G401 (cell line): ENCODE measurements at regions not wholly inside any gene's neighbourhood (a gene's known extent, or its start where the extent isn't known, plus 50 kb on each side); places are given as distances from the start of the nearest gene placed in this dataset.
"Not testable (repeated sequence)": the region's sequence is repeated elsewhere in the genome, so short reads cannot be mapped to it uniquely, and the experiment has no call there.

Experiments used
- DNase-seq: peaks from one replicate; pipeline ENCODE4 v3.0.0-alpha.2; 2015; ENCODE audit warnings: low spot score
- in situ Hi-C: cut with HindIII; loops from 2 replicates; pipeline ENCODE4 v1.10.0; 2016; ENCODE audit warnings: low sequenced_read_pairs, mixed read lengths

DNA sequence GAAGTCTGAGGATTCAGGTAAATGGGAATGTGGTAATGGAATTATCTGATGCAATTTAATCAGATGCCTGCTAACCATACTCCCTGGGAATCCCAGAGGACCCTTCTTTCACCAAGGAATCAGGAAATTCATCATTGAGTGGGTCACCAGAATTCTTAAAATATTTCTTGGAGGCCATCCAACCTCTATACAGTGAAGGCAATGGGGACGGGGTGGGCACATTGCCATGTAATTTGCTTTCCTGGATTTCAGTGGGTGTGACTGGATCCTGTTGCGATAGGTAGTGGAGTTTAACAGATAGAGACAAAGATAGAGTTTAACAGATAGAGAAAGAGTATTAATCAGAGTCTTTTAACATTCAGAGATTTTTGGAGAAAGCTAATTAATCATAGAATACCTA is 394.4 kb downstream of the DAD1 start:
- no peak for DNase-seq
- in situ Hi-C loops, result no loop called here

DNA sequence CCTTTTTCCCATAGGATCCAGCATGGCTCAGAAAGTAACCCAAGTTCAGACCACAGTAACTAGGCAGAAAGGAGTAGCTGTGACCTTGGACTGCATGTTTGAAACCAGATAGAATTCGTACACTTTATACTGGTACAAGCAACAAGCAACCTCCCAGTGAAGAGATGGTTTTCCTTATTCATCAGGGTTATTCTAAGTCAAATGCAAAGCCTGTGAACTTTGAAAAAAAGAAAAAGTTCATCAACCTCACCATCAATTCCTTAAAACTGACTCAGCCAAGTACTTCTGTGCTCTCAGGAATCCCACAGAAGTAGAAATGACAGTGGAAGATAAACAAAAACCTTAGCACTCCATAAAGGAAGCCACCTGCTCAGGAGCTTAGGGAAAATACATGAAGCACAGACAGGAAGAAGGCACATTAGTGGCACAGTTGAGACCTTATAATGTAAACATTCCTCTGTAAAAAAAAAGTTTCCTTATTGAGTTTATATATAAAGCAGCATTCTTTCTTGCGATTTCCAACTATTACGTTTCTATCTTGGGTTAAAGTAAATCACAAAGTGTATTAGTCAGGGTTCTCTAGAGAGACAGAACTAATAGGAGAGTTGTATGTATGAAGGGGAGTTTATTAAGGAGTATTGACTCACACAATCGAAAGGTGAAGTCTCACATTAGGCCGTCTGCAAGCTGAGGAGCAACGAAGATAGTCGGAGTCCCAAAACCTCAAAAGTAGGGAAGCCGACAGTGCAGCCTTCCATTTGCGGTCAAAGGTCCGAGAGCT is 398.4 kb downstream of the DAD1 start:
- in situ Hi-C loops, result no loop called here
- no peak for DNase-seq

DNA sequence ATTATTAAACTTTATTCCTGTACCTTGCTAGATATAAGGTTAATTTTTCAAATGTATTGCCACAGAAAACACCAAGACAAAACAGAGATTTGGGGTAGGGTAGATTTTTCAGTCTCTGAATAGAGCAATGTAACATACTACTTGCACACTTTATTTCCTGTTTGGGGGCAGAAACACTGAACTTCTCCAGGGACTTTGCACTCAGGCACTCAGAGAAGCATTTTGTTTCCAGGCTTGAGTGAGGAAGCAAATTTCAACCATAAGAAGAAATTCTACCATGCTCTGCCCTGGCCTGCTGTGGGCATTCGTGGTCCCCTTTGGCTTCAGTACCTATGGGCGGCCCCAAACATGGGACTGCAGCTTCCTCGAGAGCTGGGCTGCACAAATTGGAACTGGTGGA is 399.1 kb downstream of the DAD1 start:
- in situ Hi-C loops, result no loop called here
- no peak for DNase-seq

DNA sequence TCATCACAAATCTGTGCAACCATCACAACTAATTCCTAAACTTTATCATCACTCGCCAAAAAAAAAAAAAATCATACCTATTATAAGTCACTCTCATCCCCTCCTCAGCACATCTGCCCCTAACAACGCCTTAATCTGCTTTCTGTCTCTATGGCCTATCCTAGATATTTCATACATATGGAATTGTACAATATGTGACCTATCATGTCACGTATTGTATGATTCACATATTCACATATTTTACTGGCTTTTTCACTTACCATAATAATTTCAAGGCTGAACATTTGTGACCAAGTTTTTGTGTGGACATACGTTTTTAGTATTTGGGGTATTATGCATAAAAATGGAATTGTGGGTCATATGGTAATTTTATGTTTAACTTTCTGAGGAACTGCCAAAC is 400.7 kb downstream of the DAD1 start:
- in situ Hi-C loops, result no loop called here
- DNase-seq, result no peak

DNA sequence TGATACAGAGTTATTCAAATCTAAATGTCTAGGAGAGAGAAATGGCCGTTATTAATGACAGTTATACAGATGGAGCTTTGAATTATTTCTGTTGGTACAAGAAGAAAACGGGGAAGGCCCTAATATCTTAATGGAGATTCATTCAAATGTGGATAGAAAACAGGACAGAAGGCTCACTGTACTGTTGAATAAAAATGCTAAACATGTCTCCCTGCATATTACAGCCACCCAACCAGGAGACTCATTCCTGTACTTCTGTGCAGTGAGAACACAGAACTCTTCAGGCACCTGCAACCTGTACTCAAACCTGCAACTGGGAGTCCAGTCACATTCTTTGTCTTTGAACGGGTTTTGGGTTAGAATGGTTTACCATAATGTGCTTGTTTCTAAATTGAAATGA is 403.2 kb downstream of the DAD1 start:
- DNase-seq, result no peak
- in situ Hi-C loops, result no loop called here

DNA sequence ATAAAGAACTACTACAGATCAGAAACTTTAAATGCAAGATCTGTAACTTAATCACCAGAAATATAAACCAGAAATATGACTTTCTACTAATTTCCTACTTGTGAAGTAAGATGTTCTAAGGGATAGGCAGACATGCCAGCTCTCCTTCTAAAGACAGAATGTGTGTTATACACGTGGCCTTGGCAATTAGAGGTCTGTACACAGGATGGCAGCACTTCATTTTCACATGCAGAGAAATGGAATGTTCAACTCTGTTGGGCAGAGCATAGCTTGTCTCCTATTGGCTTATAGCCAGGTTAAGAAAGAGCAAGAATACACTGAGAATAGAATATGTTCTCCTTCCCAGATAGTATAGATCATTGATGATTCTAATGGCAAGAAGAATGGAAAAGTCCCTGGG is 403.8 kb downstream of the DAD1 start:
- DNase-seq, result no peak
- in situ Hi-C loops, result no loop called here

DNA sequence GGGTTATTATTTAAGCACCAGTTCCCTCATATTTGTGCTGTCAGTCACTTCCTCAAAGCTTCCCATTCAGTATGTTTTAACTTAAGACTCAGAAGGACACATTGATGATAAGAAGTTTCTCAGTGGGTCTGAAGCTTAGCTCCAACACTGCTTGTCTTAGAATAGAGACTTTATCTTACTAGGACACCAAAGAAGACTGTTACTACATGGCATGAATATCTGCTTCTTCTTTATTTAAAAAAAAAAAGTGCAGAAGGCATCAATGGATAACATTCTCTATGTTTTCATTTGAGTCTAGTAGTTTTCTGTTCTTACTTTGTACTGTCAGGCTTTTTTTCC is 404.2 kb downstream of the DAD1 start:
- DNase-seq, result no peak
- in situ Hi-C loops, result no loop called here

DNA sequence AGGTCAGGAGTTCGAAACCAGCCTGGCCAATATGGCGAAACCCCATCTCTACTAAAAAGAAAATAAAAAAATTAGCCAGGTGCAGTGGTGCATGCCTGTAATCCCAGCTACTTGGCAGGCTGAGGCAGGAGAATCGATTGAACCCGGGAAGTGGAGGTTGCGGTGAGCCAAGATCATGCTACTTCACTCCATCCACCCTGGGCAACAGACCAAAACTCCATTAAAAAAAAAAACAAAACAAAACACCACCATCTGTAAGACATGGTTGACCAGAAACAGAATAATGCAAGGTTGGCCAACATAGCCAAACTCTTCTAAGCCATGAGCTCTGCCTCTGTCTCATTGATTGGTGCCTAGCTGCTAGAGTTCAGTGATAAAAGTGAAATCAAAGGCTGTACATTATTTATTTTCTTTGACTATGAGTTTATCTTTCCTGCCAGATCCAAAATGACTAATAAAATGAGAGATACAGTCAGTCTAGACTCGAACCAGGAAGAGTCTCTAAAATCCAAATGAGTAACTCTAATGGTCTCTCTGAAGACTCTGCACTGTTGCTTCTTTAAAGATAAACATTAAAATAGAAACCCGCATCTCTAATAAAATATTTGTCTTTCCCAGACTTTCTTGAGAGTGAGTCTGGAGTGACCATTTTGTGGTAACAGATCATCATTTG is 404.7 kb downstream of the DAD1 start:
- in situ Hi-C loops, result no loop called here
- no peak for DNase-seq

DNA sequence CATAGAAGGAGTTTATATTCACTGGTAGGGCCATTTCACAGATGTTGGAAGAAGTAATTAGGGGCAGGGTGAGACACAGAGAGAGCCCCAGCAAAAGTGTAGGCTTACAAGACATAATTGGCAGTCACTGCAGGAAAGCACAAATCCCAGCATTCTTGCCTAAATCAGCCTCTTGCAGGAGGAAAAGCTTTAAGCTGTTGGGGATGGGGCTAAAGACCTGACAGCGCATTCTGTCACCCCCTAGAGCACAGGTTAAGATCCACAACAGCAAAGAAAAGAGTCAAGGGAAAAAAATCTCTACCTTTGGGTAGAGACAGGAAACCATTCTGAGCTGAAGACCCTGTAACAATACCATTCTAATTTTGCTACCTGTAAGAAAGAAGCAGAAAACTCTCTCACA is 409.0 kb downstream of the DAD1 start:
- DNase-seq, result no peak
- in situ Hi-C loops, result no loop called here

DNA sequence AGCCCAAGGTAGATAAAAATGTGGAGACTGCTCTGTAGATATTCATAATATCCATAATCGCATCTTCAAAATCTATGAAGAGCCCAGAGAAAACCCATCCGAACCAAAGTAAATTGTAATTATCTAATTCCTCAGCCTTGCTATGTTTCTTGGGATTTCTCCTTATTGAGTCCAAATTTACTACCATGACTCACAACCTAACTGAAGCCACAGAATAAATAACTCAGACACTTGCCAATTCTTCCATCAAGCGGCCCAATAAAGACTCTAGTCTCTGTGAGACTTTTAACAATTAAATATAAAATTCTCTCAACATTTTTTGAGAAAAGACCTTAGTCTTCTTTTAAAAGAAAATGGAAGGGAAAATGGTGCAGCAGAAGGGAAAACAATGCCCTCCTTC is 409.8 kb downstream of the DAD1 start:
- in situ Hi-C loops, result no loop called here
- DNase-seq, result no peak

DNA sequence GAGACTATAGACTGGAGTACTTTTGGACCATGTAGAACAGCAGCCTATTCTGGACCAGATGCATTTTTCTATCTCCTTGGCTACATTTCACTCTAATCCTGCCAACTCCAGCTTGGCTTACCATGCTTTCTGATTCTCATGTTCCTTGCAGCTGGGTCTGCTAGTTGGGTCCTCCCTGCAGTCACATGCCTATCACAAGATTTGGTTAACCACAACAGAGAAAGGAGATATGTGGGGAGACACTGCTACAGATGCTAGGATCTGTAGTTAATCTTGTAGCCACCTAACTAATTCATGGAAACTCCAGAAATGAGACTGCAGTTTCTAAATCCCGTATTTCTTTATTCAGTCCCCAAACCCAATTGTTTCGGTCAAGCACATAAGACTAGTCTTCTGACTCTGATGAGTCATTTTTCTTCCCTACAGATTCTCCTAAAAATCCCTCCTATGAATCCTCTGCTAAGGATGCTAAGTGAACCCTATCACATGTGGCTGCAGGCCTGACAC is 410.6 kb downstream of the DAD1 start:
- DNase-seq, result no peak
- in situ Hi-C loops, result no loop called here

DNA sequence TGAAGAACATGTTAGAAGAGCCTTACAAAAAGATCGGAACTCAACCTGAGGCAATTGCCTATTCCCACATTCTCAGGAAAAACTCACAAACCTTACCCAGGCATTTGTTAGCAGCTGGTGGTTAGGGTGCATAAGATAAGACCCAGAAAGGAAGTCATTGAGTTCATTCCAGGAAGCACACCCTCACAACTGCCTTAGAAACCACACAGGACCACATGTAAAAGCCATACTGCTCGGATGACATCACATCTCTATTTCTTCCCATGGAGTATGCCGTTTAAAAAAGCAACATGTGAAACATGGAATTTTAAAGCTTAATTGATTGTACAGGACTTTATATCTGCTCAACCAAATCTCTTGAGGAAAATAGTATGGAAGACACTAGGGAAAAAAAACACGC is 411.2 kb downstream of the DAD1 start:
- no peak for DNase-seq

DNA sequence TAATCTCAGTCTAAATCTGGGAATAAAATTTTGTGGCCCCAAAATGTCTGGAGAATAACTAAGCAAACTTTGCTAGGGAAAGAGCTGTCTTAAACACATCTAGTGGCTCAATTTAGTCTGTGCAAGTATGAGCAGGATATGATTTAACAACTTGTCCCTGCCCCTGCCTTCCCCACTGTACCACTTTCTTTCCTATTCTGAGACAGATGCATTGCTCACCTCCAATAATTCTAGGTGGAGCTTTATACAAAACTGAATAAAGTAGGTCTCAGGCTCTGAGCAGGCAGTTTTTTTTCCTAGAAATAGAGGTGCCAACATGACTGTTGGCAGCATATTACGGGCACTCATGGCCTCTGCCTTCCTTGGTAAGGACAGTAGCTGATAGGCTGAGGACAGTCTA is 412.1 kb downstream of the DAD1 start:
- in situ Hi-C loops, result no loop called here
- DNase-seq, result no peak

More for the DNA sequence above, 411.2 kb downstream of the DAD1 start:
- in situ Hi-C loops, result no loop called here

DNA sequence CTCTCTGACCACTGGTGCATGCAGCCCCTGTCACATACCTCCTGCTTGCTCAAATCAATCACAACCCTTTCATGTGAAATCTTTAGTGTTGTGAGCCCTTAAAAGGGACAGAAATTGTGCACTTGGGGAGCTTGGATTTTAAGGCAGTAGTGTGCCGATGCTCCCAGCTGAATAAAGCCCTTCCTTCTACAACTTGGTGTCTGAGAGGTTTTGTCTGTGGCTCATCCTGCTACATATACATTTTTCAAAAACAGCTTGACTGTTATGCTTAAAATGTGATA is 413.8 kb downstream of the DAD1 start:
- in situ Hi-C loops, DNase-seq: not testable (repeated sequence)

DNA sequence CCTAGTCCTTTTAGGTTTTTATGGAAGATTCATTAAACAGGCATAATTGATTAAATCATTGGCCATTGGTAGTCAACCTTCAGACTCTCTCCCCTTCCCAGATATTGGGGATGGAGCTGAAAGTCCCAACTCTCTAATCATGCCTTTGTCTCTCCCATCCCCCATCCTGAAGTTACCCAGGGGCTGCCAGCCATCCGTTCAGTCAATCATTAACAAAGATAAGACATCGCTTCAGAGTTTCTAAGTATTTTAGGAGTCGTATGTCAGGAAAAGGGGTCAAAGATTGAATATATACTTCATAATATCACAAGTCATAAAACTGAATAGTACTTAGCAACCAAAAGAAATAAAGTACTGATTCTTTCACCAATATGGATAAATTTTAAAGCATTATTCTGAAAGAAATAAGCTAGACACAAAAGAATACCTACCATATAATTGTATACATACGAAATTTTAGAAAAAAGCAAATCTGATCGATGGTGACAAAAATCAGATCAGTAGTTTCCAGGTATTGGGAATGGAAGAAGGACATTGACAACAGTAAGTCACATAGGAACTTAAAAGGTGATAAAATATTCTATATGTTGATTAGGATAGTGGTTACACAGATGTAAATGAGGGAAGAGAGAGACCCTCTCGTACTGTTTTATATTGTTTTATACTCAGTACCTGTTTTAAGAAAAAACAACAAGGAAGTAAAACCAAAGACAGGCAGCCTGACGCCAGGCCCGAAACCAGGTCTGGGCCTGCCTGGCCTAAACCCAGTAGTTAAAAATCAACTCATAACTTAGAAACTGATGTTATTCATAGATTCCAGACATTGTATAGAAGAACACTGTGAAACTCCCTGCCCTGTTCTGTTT is 414.4 kb downstream of the DAD1 start:
- DNase-seq, result no peak
- in situ Hi-C loops, result no loop called here

DNA sequence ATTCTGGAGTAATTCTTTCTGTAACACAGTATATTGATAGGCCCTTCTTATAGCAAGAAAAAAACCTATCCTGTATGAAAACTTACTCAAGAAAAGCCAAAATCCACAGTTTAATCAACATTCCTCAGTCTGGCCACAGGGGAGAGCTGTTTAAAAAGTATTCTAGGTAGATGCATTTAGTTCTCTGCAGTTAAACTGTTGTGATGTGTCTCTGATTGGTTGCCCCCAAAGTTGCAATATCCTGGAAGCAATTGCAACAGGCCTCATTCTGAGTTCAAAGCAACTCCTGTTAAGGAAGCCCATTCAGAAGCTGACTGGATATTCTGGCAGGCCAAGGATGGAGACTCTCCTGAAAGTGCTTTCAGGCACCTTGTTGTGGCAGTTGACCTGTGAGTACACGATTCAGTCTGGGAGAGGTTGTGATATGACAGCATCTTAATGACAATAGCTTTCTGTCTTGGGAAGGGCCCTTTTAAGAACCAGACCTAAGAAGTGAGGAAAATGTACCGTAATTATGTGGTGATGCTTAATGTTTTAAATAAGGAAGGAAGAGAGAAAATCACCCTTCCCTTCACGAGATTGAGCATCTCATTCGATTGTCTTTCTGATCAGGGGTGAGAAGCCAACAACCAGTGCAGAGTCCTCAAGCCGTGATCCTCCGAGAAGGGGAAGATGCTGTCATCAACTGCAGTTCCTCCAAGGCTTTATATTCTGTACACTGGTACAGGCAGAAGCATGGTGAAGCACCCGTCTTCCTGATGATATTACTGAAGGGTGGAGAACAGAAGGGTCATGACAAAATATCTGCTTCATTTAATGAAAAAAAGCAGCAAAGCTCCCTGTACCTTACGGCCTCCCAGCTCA is 420.7 kb downstream of the DAD1 start:
- in situ Hi-C loops, result no loop called here

DNA sequence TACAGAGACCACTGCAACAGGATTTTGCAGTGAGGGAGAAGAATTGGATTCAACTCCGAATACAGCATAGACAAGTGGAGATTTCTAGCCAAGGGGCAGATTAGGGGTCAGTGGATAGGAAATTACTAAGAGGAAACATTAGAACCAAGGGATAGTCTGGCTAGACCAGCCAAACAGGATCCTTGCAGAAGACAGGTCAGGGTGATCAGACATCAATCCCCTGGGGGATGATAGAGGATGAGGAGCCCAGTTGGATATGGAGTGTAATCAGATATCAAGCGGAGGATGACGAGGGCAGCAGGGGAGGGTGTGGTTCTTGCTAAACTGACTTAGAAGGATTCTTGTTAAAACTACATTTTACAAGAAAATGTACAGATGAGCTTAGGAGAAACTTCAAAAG is 424.4 kb downstream of the DAD1 start:
- in situ Hi-C loops, result no loop called here
- DNase-seq, result no peak

More for the DNA sequence above, 420.7 kb downstream of the DAD1 start:
- DNase-seq, result no peak

DNA sequence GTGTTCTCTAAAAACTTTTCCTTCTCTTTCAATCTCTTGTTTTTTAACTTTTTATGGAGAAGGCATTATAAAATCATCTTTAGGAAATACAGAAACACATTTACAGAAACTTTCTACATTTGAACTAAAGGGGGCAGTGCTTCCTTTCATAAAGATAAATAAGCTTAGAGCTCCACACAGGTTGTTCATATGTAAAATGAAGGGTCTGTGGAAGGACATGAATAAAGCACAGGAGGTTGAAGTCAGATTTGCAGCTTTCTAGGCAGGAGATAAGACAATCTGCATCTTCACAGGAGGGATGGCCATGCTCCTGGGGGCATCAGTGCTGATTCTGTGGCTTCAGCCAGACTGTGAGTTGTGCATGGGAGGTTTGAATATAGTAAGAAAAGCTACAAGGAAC is 426.0 kb downstream of the DAD1 start:
- DNase-seq, result no peak
- in situ Hi-C loops, result no loop called here

DNA sequence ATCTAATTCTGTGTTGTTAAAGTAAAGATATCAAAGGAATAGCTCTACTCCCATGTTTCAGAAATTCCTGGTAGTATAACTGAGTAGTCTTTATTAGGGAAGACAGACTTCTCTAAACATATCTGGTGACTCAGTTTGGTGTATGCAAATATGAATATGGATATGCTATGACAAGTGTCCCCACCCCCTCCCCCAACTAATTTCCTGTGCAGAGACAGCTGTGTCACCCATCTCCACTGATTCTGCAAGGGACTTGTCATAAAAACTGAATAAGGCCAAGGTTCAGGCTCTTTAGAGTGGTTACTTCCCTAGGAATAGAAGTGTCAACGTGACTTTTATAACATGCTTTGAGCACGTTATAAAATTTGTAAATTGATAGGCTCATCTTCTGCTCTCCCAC is 429.1 kb downstream of the DAD1 start:
- in situ Hi-C loops, result no loop called here
- no peak for DNase-seq
